Lower leg skin (tissue), 3 donors: ENCODE measurements at regions not wholly inside any gene's neighbourhood (a gene's known extent, or its start where the extent isn't known, plus 50 kb on each side); places are given as distances from the start of the nearest gene placed in this dataset.

Experiments used
- POLR2A ChIP-seq, 2 donors: fragments of 450-650 bp; IDR thresholded peaks; one replicate each; pipeline ENCODE4 v1.6.1; 2016 to 2017; ENCODE audit warnings: antibody characterized with exemption in 2 of 2, mild to moderate bottlenecking in 1 of 2, moderate library complexity in 1 of 2
- TF ChIP-seq, protein P1 (sequence below), 3 donors: fragments of 450-650 bp; IDR thresholded peaks; one replicate each; pipeline ENCODE4 v1.5.1; 2016; ENCODE audit warnings: antibody characterized with exemption in 3 of 3, mild to moderate bottlenecking in 3 of 3, moderate library complexity in 2 of 3

DNA sequence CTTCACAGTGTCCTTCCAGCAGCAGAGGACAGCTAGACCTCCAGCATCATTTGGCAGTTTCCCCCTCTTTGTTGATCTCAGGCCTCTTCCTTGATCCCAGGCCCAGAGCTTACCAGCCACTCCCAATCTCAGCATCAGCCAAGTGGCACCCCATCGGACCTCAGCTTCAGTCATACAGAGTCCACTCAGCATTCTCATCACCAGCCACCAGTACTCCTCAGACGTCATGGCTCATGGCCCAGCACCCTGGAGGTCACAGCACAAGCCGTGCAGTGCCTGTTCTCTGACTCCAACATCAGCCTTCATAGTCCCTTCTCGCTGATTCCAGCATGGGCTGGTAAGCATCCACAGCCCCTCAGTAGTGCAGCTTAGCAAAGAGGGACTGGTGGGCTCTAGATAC is 487.6 kb upstream of the DAB1 start:
- TF ChIP-seq, protein P1, sequence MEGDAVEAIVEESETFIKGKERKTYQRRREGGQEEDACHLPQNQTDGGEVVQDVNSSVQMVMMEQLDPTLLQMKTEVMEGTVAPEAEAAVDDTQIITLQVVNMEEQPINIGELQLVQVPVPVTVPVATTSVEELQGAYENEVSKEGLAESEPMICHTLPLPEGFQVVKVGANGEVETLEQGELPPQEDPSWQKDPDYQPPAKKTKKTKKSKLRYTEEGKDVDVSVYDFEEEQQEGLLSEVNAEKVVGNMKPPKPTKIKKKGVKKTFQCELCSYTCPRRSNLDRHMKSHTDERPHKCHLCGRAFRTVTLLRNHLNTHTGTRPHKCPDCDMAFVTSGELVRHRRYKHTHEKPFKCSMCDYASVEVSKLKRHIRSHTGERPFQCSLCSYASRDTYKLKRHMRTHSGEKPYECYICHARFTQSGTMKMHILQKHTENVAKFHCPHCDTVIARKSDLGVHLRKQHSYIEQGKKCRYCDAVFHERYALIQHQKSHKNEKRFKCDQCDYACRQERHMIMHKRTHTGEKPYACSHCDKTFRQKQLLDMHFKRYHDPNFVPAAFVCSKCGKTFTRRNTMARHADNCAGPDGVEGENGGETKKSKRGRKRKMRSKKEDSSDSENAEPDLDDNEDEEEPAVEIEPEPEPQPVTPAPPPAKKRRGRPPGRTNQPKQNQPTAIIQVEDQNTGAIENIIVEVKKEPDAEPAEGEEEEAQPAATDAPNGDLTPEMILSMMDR (IDR thresholded peaks at IDR 0.05): no peak
- TF ChIP-seq POLR2A (IDR thresholded peaks at IDR 0.05): no peak
